Central memory CD8-positive, alpha-beta T cell (primary cell): ENCODE measurements at regions not wholly inside any gene's neighbourhood (a gene's known extent, or its start where the extent isn't known, plus 50 kb on each side); places are given as distances from the start of the nearest gene placed in this dataset.
"Not testable (repeated sequence)": the region's sequence is repeated elsewhere in the genome, so short reads cannot be mapped to it uniquely, and the experiment has no call there.

Experiments
- ATAC-seq: fragments of 150-1000 bp; cut with Tn5 transposase; replicated peaks from 2 replicates; pipeline ENCODE4 v1.10.0; 2022; ENCODE audit warnings: mild to moderate bottlenecking, moderate FRiP score, moderate number of reproducible peaks; ENCODE audit not compliant: poor library complexity, severe bottlenecking; ENCODE audit errors: extremely low read depth
- DNase-seq, 2 donors: peaks; one replicate each; pipeline ENCODE4 v3.0.0; 2021; ENCODE audit warnings: low spot score in 2 of 2
- H3K27ac Mint-ChIP-seq: one replicate; pipeline ENCODE4 v1.8.0; 2022; ENCODE audit warnings: low read depth, mild to moderate bottlenecking, moderate library complexity, mixed read lengths
- H3K27me3 Mint-ChIP-seq: one replicate; pipeline ENCODE4 v1.8.0; 2022; ENCODE audit warnings: mixed read lengths
- H3K36me3 Mint-ChIP-seq: one replicate; pipeline ENCODE4 v1.8.0; 2022; ENCODE audit warnings: mild to moderate bottlenecking, moderate library complexity, mixed read lengths; ENCODE audit not compliant: insufficient read depth
- H3K4me1 Mint-ChIP-seq: one replicate; pipeline ENCODE4 v1.8.0; 2022; ENCODE audit warnings: mixed read lengths
- H3K4me3 Mint-ChIP-seq: one replicate; pipeline ENCODE4 v1.8.0; 2022; ENCODE audit warnings: mild to moderate bottlenecking, moderate library complexity, mixed read lengths
- H3K9me3 Mint-ChIP-seq: one replicate; pipeline ENCODE4 v1.8.0; 2022; ENCODE audit warnings: mixed read lengths

GRCh38 chr14:106642090-106642489 is 1115.7 kb downstream of the TMEM121 start:
- DNase-seq (no peak), ATAC-seq (no peak)
- H3K27me3 Mint-ChIP-seq, result peaks cover 35% of the 10 kb centered on the region
- H3K4me1 Mint-ChIP-seq, result peaks cover 5% of the 10 kb centered on the region
- no peak overlapping the region for H3K27ac Mint-ChIP-seq
- H3K4me3 Mint-ChIP-seq, result no peak overlapping the region
- no peaks in the 10 kb centered on the region for H3K36me3 Mint-ChIP-seq
- H3K9me3 Mint-ChIP-seq, result no peaks in the 10 kb centered on the region

GRCh38 chr14:106642971-106643370 is 1116.6 kb downstream of the TMEM121 start:
- H3K27me3 Mint-ChIP-seq, result peaks cover 35% of the 10 kb centered on the region
- not testable (repeated sequence) for H3K4me1 Mint-ChIP-seq, H3K9me3 Mint-ChIP-seq, H3K27ac Mint-ChIP-seq, H3K36me3 Mint-ChIP-seq, ATAC-seq, H3K4me3 Mint-ChIP-seq, DNase-seq

GRCh38 chr14:106648874-106649273 is 1122.5 kb downstream of the TMEM121 start:
- H3K9me3 Mint-ChIP-seq, H3K4me3 Mint-ChIP-seq, ATAC-seq, H3K4me1 Mint-ChIP-seq, H3K27ac Mint-ChIP-seq, H3K36me3 Mint-ChIP-seq, DNase-seq: not testable (repeated sequence)
- peaks cover 23% of the 10 kb centered on the region for H3K27me3 Mint-ChIP-seq

GRCh38 chr14:106651016-106651415 is 1124.6 kb downstream of the TMEM121 start:
- Mint-ChIP-seq H3K4me3 (no peak overlapping the region), H3K4me1 (peaks cover 20% of the 10 kb centered on the region), H3K36me3 (peaks cover 2% of the 10 kb centered on the region), H3K27me3 (peaks cover 23% of the 10 kb centered on the region), H3K27ac (no peak overlapping the region), H3K9me3 (peaks cover 10% of the 10 kb centered on the region)
- ATAC-seq, result no peak
- no peak for DNase-seq

- no peak overlapping the region for H3K4me3 Mint-ChIP-seq
- no peak overlapping the region for H3K27ac Mint-ChIP-seq
- ATAC-seq (no peak), DNase-seq (no peak)
- peaks cover 10% of the 10 kb centered on the region for H3K9me3 Mint-ChIP-seq
- peaks cover 28% of the 10 kb centered on the region for H3K4me1 Mint-ChIP-seq
- peaks cover 3% of the 10 kb centered on the region for H3K36me3 Mint-ChIP-seq
- H3K27me3 Mint-ChIP-seq, result peaks cover 23% of the 10 kb centered on the region
These were observed 1126.1 kb downstream of the TMEM121 start for GRCh38 chr14:106652494-106652893.

GRCh38 chr14:106657460-106657859 is 1131.1 kb downstream of the TMEM121 start:
- Mint-ChIP-seq H3K36me3 (peaks cover 4% of the 10 kb centered on the region), H3K27ac (no peak overlapping the region)
- DNase-seq, result peak; percentile 18 to 57

GRCh38 chr14:106658066-106658860 is 1131.9 kb downstream of the TMEM121 start:
- not testable (repeated sequence) for ATAC-seq, DNase-seq

More at GRCh38 chr14:106657460-106657859, 1131.1 kb downstream of the TMEM121 start:
- Mint-ChIP-seq H3K4me1 (peaks cover 38% of the 10 kb centered on the region), H3K9me3 (no peaks in the 10 kb centered on the region), H3K4me3 (no peak overlapping the region), H3K27me3 (no peaks in the 10 kb centered on the region)
- no peak for ATAC-seq

GRCh38 chr14:106661561-106661960 is 1135.2 kb downstream of the TMEM121 start:
- peaks cover 31% of the 10 kb centered on the region for H3K4me1 Mint-ChIP-seq
- not testable (repeated sequence) for H3K27me3 Mint-ChIP-seq, H3K9me3 Mint-ChIP-seq, H3K36me3 Mint-ChIP-seq, H3K4me3 Mint-ChIP-seq, H3K27ac Mint-ChIP-seq
- ATAC-seq (peak; percentile 69), DNase-seq (peak in 1 of 2 donors; percentile 36)

More at GRCh38 chr14:106658066-106658860, 1131.9 kb downstream of the TMEM121 start:
- H3K36me3 Mint-ChIP-seq, H3K27me3 Mint-ChIP-seq, H3K4me3 Mint-ChIP-seq, H3K9me3 Mint-ChIP-seq, H3K27ac Mint-ChIP-seq: not testable (repeated sequence)
- H3K4me1 Mint-ChIP-seq, result peaks cover 43% of the 10 kb centered on the region

- ATAC-seq (peak; percentile 16), DNase-seq (no peak)
- Mint-ChIP-seq H3K27me3 (no peaks in the 10 kb centered on the region), H3K4me1 (peaks cover 23% of the 10 kb centered on the region), H3K36me3 (peaks cover 7% of the 10 kb centered on the region), H3K4me3 (no peak overlapping the region), H3K27ac (no peak overlapping the region), H3K9me3 (no peaks in the 10 kb centered on the region)
These were observed 1136.7 kb downstream of the TMEM121 start for GRCh38 chr14:106662936-106663550.

- H3K27me3 Mint-ChIP-seq, H3K4me3 Mint-ChIP-seq, H3K27ac Mint-ChIP-seq, H3K36me3 Mint-ChIP-seq, H3K9me3 Mint-ChIP-seq: not testable (repeated sequence)
- ATAC-seq, result peak; percentile 35
- peaks cover 18% of the 10 kb centered on the region for H3K4me1 Mint-ChIP-seq
- DNase-seq, result peak; percentile 44 to 60
These were observed 1137.5 kb downstream of the TMEM121 start for GRCh38 chr14:106663805-106664410.

GRCh38 chr14:106665814-106666213 is 1139.4 kb downstream of the TMEM121 start:
- H3K9me3 Mint-ChIP-seq, result no peaks in the 10 kb centered on the region
- ATAC-seq (no peak), DNase-seq (no peak)
- no peak overlapping the region for H3K4me3 Mint-ChIP-seq
- peaks cover 7% of the 10 kb centered on the region for H3K36me3 Mint-ChIP-seq
- H3K4me1 Mint-ChIP-seq, result peaks cover 17% of the 10 kb centered on the region
- H3K27me3 Mint-ChIP-seq, result peaks cover 11% of the 10 kb centered on the region
- no peak overlapping the region for H3K27ac Mint-ChIP-seq

- DNase-seq (no peak), ATAC-seq (no peak)
- Mint-ChIP-seq H3K4me3 (no peak overlapping the region), H3K9me3 (no peaks in the 10 kb centered on the region), H3K27ac (no peak overlapping the region), H3K36me3 (peaks cover 7% of the 10 kb centered on the region), H3K4me1 (peaks cover 16% of the 10 kb centered on the region), H3K27me3 (peaks cover 16% of the 10 kb centered on the region)
These were observed 1140.0 kb downstream of the TMEM121 start for GRCh38 chr14:106666341-106666740.

GRCh38 chr14:106670011-106670410 is 1143.6 kb downstream of the TMEM121 start:
- H3K9me3 Mint-ChIP-seq, result no peaks in the 10 kb centered on the region
- H3K36me3 Mint-ChIP-seq, result no peaks in the 10 kb centered on the region
- no peak for DNase-seq
- ATAC-seq, result no peak
- H3K27ac Mint-ChIP-seq, result no peak overlapping the region
- H3K27me3 Mint-ChIP-seq, result peaks cover 36% of the 10 kb centered on the region
- H3K4me3 Mint-ChIP-seq, result no peak overlapping the region
- no peaks in the 10 kb centered on the region for H3K4me1 Mint-ChIP-seq
